Gastroesophageal sphincter (tissue), 3 donors: ENCODE measurements at regions not wholly inside any gene's neighbourhood (a gene's known extent, or its start where the extent isn't known, plus 50 kb on each side); places are given as distances from the start of the nearest gene placed in this dataset.

Experiments used
- EP300 ChIP-seq: sonication (generic); formaldehyde crosslinking; IDR thresholded peaks from one replicate; pipeline ENCODE4 v1.6.1; 2017; ENCODE audit warnings: antibody characterized with exemption, mild to moderate bottlenecking
- POLR2A ChIP-seq, 2 donors: fragments of 450-650 bp; IDR thresholded peaks; one replicate each; pipeline ENCODE4 v1.6.1; 2017; ENCODE audit warnings: antibody characterized with exemption in 2 of 2, mild to moderate bottlenecking in 2 of 2, moderate library complexity in 1 of 2
- POLR2AphosphoS5 ChIP-seq: sonication (generic); formaldehyde crosslinking; IDR thresholded peaks from one replicate; pipeline ENCODE4 v1.6.1; 2017; ENCODE audit warnings: antibody characterized with exemption
- TF ChIP-seq, protein P1 (sequence below), 4 experiments: fragments of 200-600 bp in 2 of 4; fragments of 450-650 bp in 2 of 4; sonication (generic) in 1 of 4; IDR thresholded peaks; one replicate each; pipeline ENCODE4 v1.5.1; 2017 to 2019; ENCODE audit warnings: antibody characterized with exemption in 4 of 4, mild to moderate bottlenecking in 2 of 4, moderate library complexity in 2 of 4

DNA sequence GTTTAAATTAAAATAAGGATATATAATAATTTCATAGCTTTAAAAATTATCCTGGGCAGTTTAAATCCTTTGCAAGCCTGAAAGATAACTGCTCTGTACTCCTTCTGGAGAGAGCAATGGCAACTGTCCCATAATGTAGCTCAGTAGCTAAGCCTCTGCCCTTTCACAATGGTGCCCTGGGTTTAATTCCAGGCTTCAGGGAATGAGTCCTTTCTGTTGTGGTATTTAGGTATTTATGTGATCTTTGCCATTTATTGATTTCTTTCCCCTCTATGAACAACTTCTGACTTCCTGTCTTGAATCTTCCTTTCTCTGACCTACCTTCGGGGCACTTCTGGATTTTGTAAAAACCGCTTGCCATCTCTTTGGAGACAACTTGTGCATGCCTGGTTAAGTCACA lies 773.2 kb downstream of the IPMK start:
- TF ChIP-seq, protein P1, sequence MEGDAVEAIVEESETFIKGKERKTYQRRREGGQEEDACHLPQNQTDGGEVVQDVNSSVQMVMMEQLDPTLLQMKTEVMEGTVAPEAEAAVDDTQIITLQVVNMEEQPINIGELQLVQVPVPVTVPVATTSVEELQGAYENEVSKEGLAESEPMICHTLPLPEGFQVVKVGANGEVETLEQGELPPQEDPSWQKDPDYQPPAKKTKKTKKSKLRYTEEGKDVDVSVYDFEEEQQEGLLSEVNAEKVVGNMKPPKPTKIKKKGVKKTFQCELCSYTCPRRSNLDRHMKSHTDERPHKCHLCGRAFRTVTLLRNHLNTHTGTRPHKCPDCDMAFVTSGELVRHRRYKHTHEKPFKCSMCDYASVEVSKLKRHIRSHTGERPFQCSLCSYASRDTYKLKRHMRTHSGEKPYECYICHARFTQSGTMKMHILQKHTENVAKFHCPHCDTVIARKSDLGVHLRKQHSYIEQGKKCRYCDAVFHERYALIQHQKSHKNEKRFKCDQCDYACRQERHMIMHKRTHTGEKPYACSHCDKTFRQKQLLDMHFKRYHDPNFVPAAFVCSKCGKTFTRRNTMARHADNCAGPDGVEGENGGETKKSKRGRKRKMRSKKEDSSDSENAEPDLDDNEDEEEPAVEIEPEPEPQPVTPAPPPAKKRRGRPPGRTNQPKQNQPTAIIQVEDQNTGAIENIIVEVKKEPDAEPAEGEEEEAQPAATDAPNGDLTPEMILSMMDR (IDR thresholded peaks at IDR 0.05): no peak
- TF ChIP-seq POLR2A (IDR thresholded peaks at IDR 0.05) (no peak), POLR2AphosphoS5 (no peak), EP300 (no peak)
